Medulla oblongata (tissue), 1 donor: ENCODE measurements at regions not wholly inside any gene's neighbourhood (a gene's known extent, or its start where the extent isn't known, plus 50 kb on each side); places are given as distances from the start of the nearest gene placed in this dataset.
"Not testable (repeated sequence)": the region's sequence is repeated elsewhere in the genome, so short reads cannot be mapped to it uniquely, and the experiment has no call there.

ENCODE experiments used
- DNase-seq: peaks from one replicate; pipeline ENCODE4 v3.0.0-alpha.2; 2015; ENCODE audit errors: extremely low spot score

GRCh38 chr2:125701070-125701469 is 954.9 kb upstream of the GYPC start:
- DNase-seq = peak; percentile 0

- peak; percentile 1 for DNase-seq
These were observed 948.3 kb upstream of the GYPC start for GRCh38 chr2:125707611-125708010.

- peak; percentile 1 for DNase-seq
These were observed 945.4 kb upstream of the GYPC start for GRCh38 chr2:125710561-125710960.

- DNase-seq = no peak
These were observed 944.9 kb upstream of the GYPC start for GRCh38 chr2:125711075-125711474.

GRCh38 chr2:125713533-125713932 is 942.4 kb upstream of the GYPC start:
- no peak for DNase-seq

- DNase-seq = no peak
These were observed 934.8 kb upstream of the GYPC start for GRCh38 chr2:125721072-125721721.

GRCh38 chr2:125730921-125731320 is 925.0 kb upstream of the GYPC start:
- no peak for DNase-seq

GRCh38 chr2:125736306-125736705 is 919.7 kb upstream of the GYPC start:
- no peak for DNase-seq

GRCh38 chr2:125745514-125745913 is 910.4 kb upstream of the GYPC start:
- peak; percentile 89 for DNase-seq

GRCh38 chr2:125746321-125747164 is 909.4 kb upstream of the GYPC start:
- no peak for DNase-seq

GRCh38 chr2:125747165-125747425 is 908.9 kb upstream of the GYPC start:
- no peak for DNase-seq

GRCh38 chr2:125756431-125756830 is 899.5 kb upstream of the GYPC start:
- DNase-seq = no peak

GRCh38 chr2:125796784-125797183 is 859.2 kb upstream of the GYPC start:
- DNase-seq = no peak

- DNase-seq = no peak
These were observed 858.8 kb upstream of the GYPC start for GRCh38 chr2:125797192-125797591.

GRCh38 chr2:125822746-125823145 is 833.2 kb upstream of the GYPC start:
- DNase-seq = no peak

- DNase-seq = not testable (repeated sequence)
These were observed 830.2 kb upstream of the GYPC start for GRCh38 chr2:125825781-125826180.

GRCh38 chr2:125837128-125837527 is 818.8 kb upstream of the GYPC start:
- DNase-seq = no peak

- DNase-seq = no peak
These were observed 818.3 kb upstream of the GYPC start for GRCh38 chr2:125837611-125838010.

- no peak for DNase-seq
These were observed 816.0 kb upstream of the GYPC start for GRCh38 chr2:125839945-125840344.

- DNase-seq = no peak
These were observed 813.9 kb upstream of the GYPC start for GRCh38 chr2:125842041-125842440.

- no peak for DNase-seq
These were observed 805.4 kb upstream of the GYPC start for GRCh38 chr2:125850541-125850940.

- no peak for DNase-seq
These were observed 803.6 kb upstream of the GYPC start for GRCh38 chr2:125852364-125852763.

GRCh38 chr2:125853626-125854025 is 802.3 kb upstream of the GYPC start:
- DNase-seq = no peak

- DNase-seq = no peak
These were observed 800.8 kb upstream of the GYPC start for GRCh38 chr2:125855204-125855603.
